NCI-H128 (cell line): ENCODE measurements at regions not wholly inside any gene's neighbourhood (a gene's known extent, or its start where the extent isn't known, plus 50 kb on each side); places are given as distances from the start of the nearest gene placed in this dataset.

Experiments
- DNase-seq: peaks from one replicate; lab custom pipeline; 2025; ENCODE audit not compliant: unreplicated experiment; lab: John Stamatoyannopoulos, UW

GRCh38 chr19:46944918-46945628 is 74.6 kb upstream of the NPAS1 start:
- DNase-seq = peak; percentile 64

- no peak for DNase-seq
Measured at GRCh38 chr19:46945694-46946489, 73.7 kb upstream of the NPAS1 start.

- no peak for DNase-seq
Measured at GRCh38 chr19:46946611-46947238, 72.9 kb upstream of the NPAS1 start.

GRCh38 chr19:46947866-46948265 is 71.8 kb upstream of the NPAS1 start:
- no peak for DNase-seq

GRCh38 chr19:46950526-46951170 is 69.0 kb upstream of the NPAS1 start:
- DNase-seq = no peak

GRCh38 chr19:46951171-46951986 is 68.3 kb upstream of the NPAS1 start:
- DNase-seq = no peak

GRCh38 chr19:46952874-46953273 is 66.8 kb upstream of the NPAS1 start:
- no peak for DNase-seq

- DNase-seq = no peak
Measured at GRCh38 chr19:46953955-46954501, 65.6 kb upstream of the NPAS1 start.

GRCh38 chr19:46954502-46954992 is 65.1 kb upstream of the NPAS1 start:
- no peak for DNase-seq

- DNase-seq = no peak
Measured at GRCh38 chr19:46954993-46955812, 64.4 kb upstream of the NPAS1 start.

GRCh38 chr19:46955813-46956371 is 63.7 kb upstream of the NPAS1 start:
- DNase-seq = no peak

GRCh38 chr19:46958532-46958931 is 61.1 kb upstream of the NPAS1 start:
- no peak for DNase-seq

- DNase-seq = no peak
Measured at GRCh38 chr19:46959894-46960556, 59.6 kb upstream of the NPAS1 start.

GRCh38 chr19:46962030-46962570 is 57.5 kb upstream of the NPAS1 start:
- DNase-seq = no peak

GRCh38 chr19:46963093-46963734 is 56.4 kb upstream of the NPAS1 start:
- no peak for DNase-seq

- DNase-seq = no peak
Measured at GRCh38 chr19:46967578-46968032, 52.0 kb upstream of the NPAS1 start.
